CD8-positive, alpha-beta memory T cell (primary cell): ENCODE measurements at regions not wholly inside any gene's neighbourhood (a gene's known extent, or its start where the extent isn't known, plus 50 kb on each side); places are given as distances from the start of the nearest gene placed in this dataset.

Source experiments
- CTCF ChIA-PET: fragments of 350-600 bp; sonication (Branson Sonifier 250); formaldehyde crosslinking; loops from one replicate; lab custom pipeline; 2021; ENCODE audit warnings: antibody characterized with exemption; lab: Charles Lee
- POLR2A ChIA-PET: fragments of 350-600 bp; sonication (Branson Sonifier 250); formaldehyde crosslinking; loops from one replicate; lab custom pipeline; 2021; ENCODE audit warnings: antibody characterized with exemption; lab: Charles Lee
- DNase-seq, 5 donors: peaks; one replicate each; pipeline versions ENCODE4 v3.0.0 to v3.0.0-alpha.2; 2020 to 2022; ENCODE audit warnings: mixed read lengths in 1 of 5
- H3K27ac ChIP-seq: one replicate; pipeline ENCODE4 v1.7.0; 2013; ENCODE audit warnings: low read depth, mild to moderate bottlenecking, low read length, moderate library complexity
- H3K27me3 ChIP-seq: 2 replicates; pipeline ENCODE4 v1.7.0; 2013; ENCODE audit warnings: low read length, mild to moderate bottlenecking; ENCODE audit not compliant: insufficient read depth, poor library complexity, severe bottlenecking
- H3K36me3 ChIP-seq: 2 replicates; pipeline ENCODE4 v1.7.0; 2013; ENCODE audit warnings: mild to moderate bottlenecking, low read length, moderate library complexity; ENCODE audit not compliant: insufficient read depth
- H3K4me1 ChIP-seq: 2 replicates; pipeline ENCODE4 v1.7.0; 2013; ENCODE audit warnings: mild to moderate bottlenecking, low read length, moderate library complexity; ENCODE audit not compliant: insufficient read depth
- H3K4me3 ChIP-seq: 2 replicates; pipeline ENCODE4 v1.7.0; 2013; ENCODE audit warnings: mild to moderate bottlenecking, low read length
- H3K9me3 ChIP-seq: 2 replicates; pipeline ENCODE4 v1.7.0; 2013; ENCODE audit warnings: mild to moderate bottlenecking, low read length
- H3K27ac Mint-ChIP-seq, 8 donors: one replicate each; pipeline ENCODE4 v1.8.0; 2020 to 2021; ENCODE audit warnings: mixed read lengths in 8 of 8, mild to moderate bottlenecking in 6 of 8, inconsistent platforms in 3 of 8, moderate library complexity in 3 of 8
- H3K27me3 Mint-ChIP-seq, 2 donors: one replicate each; pipeline ENCODE4 v1.8.0; 2020 to 2021; ENCODE audit warnings: mixed read lengths in 2 of 2, mild to moderate bottlenecking in 1 of 2, moderate library complexity in 1 of 2
- H3K36me3 Mint-ChIP-seq, 3 donors: one replicate each; pipeline ENCODE4 v1.8.0; 2020 to 2021; ENCODE audit warnings: mixed read lengths in 3 of 3, inconsistent platforms in 1 of 3, mild to moderate bottlenecking in 1 of 3
- H3K4me1 Mint-ChIP-seq, 3 donors: one replicate each; pipeline ENCODE4 v1.8.0; 2020 to 2021; ENCODE audit warnings: mixed read lengths in 3 of 3, inconsistent platforms in 1 of 3, mild to moderate bottlenecking in 1 of 3
- H3K4me3 Mint-ChIP-seq, 7 donors: one replicate each; pipeline ENCODE4 v1.8.0; 2020 to 2021; ENCODE audit warnings: mixed read lengths in 7 of 7, mild to moderate bottlenecking in 6 of 7, moderate library complexity in 4 of 7, inconsistent platforms in 2 of 7
- H3K9me3 Mint-ChIP-seq, 5 donors: one replicate each; pipeline ENCODE4 v1.8.0; 2020 to 2022; ENCODE audit warnings: mixed read lengths in 5 of 5, mild to moderate bottlenecking in 3 of 5, moderate library complexity in 2 of 5, inconsistent platforms in 1 of 5

DNA sequence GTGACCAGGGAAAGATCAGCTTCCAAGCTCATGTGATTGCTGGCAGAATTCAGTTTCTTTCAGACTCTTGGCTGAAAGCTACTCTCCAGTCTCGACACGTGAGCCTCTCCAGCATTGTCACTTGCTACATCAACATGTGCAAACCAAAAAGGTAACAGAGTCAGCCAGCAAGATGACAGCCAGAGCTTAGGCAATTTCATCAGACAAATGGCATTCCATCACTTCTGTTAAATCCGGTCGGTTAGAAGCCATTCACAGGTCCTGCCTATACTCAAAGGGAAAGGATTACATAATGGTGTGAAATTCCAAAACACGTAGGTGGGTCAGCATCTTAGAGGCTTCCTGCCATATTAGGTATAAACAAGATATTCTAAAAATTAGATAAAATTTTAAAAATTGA lies 700.9 kb downstream of the AACS start:
- H3K36me3 Mint-ChIP-seq, result no peaks in the 10 kb centered on the region
- H3K4me3 ChIP-seq, result no peak overlapping the region
- H3K27me3 ChIP-seq, result no peaks in the 10 kb centered on the region
- H3K4me3 Mint-ChIP-seq, result no peak overlapping the region
- no peak overlapping the region for H3K27ac Mint-ChIP-seq
- no peaks in the 10 kb centered on the region for H3K27me3 Mint-ChIP-seq
- no peaks in the 10 kb centered on the region for H3K36me3 ChIP-seq
- ChIA-PET POLR2A (no interaction called here), CTCF (no interaction called here)
- DNase-seq, result no peak
- H3K27ac ChIP-seq, result no peak overlapping the region
- H3K9me3 ChIP-seq, result no peaks in the 10 kb centered on the region
- no peaks in the 10 kb centered on the region for H3K4me1 ChIP-seq
- peaks cover 0 to 6% (median 0%) of the 10 kb centered on the region in 5 donors for H3K9me3 Mint-ChIP-seq
- H3K4me1 Mint-ChIP-seq, result no peaks in the 10 kb centered on the region

DNA sequence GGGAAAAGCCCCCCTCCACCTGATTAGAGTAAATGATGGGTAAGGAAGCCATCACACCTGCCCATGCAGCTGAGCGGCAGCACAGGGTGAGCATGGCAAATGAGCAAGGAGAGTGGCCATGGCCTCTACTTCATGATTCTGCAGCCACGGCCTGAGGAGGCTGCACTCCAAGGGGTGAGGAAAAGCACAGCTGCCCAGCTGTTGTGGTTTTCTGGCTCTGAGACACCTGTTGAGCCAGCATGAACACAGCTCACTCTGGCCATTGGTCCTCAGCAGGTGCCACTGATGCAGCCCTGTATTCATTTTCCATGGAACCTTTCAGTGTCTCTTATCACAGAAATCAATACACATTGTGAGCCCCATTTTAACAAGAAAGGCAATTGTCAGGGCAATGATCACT lies 707.2 kb downstream of the AACS start:
- H3K27me3 Mint-ChIP-seq, result no peaks in the 10 kb centered on the region
- no peak overlapping the region for H3K4me3 Mint-ChIP-seq
- ChIA-PET POLR2A (no interaction called here), CTCF (no interaction called here)
- no peaks in the 10 kb centered on the region for H3K4me1 ChIP-seq
- no peak overlapping the region for H3K27ac Mint-ChIP-seq
- no peaks in the 10 kb centered on the region for H3K36me3 Mint-ChIP-seq
- peaks cover 3 to 9% (median 3%) of the 10 kb centered on the region in 5 donors for H3K9me3 Mint-ChIP-seq
- no peak overlapping the region for H3K27ac ChIP-seq
- H3K36me3 ChIP-seq, result no peaks in the 10 kb centered on the region
- no peaks in the 10 kb centered on the region for H3K4me1 Mint-ChIP-seq
- H3K9me3 ChIP-seq, result no peaks in the 10 kb centered on the region
- no peak for DNase-seq
- no peaks in the 10 kb centered on the region for H3K27me3 ChIP-seq
- no peak overlapping the region for H3K4me3 ChIP-seq

- Histone ChIP-seq H3K9me3 (no peaks in the 10 kb centered on the region), H3K36me3 (no peaks in the 10 kb centered on the region), H3K4me1 (no peaks in the 10 kb centered on the region), H3K27ac (no peak overlapping the region), H3K4me3 (no peak overlapping the region), H3K27me3 (no peaks in the 10 kb centered on the region)
- Mint-ChIP-seq H3K27me3 (no peaks in the 10 kb centered on the region), H3K27ac (no peak overlapping the region), H3K9me3 (peaks cover 3 to 9% (median 3%) of the 10 kb centered on the region in 5 donors), H3K4me3 (no peak overlapping the region), H3K36me3 (no peaks in the 10 kb centered on the region), H3K4me1 (no peaks in the 10 kb centered on the region)
- ChIA-PET POLR2A (no interaction called here), CTCF (no interaction called here)
- DNase-seq, result no peak
These were observed 707.9 kb downstream of the AACS start for GRCh38 chr12:125773033-125773640.

GRCh38 chr12:125775507-125775906 lies 710.3 kb downstream of the AACS start:
- peaks cover 3 to 6% (median 3%) of the 10 kb centered on the region in 5 donors for H3K9me3 Mint-ChIP-seq
- no peaks in the 10 kb centered on the region for H3K9me3 ChIP-seq
- H3K27ac ChIP-seq, result no peak overlapping the region
- POLR2A ChIA-PET, result no interaction called here
- no peak overlapping the region for H3K27ac Mint-ChIP-seq
- CTCF ChIA-PET, result no interaction called here
- no peak for DNase-seq
- no peak overlapping the region for H3K4me3 ChIP-seq
- H3K4me3 Mint-ChIP-seq, result no peak overlapping the region
- no peaks in the 10 kb centered on the region for H3K4me1 Mint-ChIP-seq
- no peaks in the 10 kb centered on the region for H3K27me3 ChIP-seq
- no peaks in the 10 kb centered on the region for H3K36me3 ChIP-seq
- H3K36me3 Mint-ChIP-seq, result no peaks in the 10 kb centered on the region
- no peaks in the 10 kb centered on the region for H3K4me1 ChIP-seq
- no peaks in the 10 kb centered on the region for H3K27me3 Mint-ChIP-seq

DNA sequence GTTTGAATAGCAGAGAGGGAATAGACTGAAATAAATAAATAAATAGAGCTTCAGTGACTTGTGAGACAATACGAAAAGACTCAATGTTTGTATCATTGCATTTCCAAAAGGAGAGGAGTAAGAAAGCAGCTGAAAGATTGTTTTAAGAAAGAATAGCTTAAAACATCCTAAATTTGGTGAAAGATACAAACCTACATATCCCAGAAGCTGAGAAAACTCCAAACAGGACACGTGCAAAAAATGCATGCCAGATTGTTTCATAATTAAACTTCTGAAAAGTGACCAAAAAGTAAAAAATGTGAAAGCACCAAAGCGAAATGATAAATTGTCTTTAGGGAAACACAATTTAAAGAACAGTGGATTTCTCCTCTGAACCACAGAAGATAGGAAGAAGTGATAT lies 711.0 kb downstream of the AACS start:
- ChIA-PET CTCF (no interaction called here), POLR2A (no interaction called here)
- H3K27ac Mint-ChIP-seq, result no peak overlapping the region
- Histone ChIP-seq H3K27ac (no peak overlapping the region), H3K36me3 (no peaks in the 10 kb centered on the region), H3K4me3 (no peak overlapping the region), H3K27me3 (no peaks in the 10 kb centered on the region), H3K4me1 (no peaks in the 10 kb centered on the region), H3K9me3 (no peaks in the 10 kb centered on the region)
- no peak overlapping the region for H3K4me3 Mint-ChIP-seq
- H3K9me3 Mint-ChIP-seq, result peaks cover 3 to 6% (median 3%) of the 10 kb centered on the region in 5 donors
- no peaks in the 10 kb centered on the region for H3K4me1 Mint-ChIP-seq
- no peak for DNase-seq
- H3K27me3 Mint-ChIP-seq, result no peaks in the 10 kb centered on the region
- H3K36me3 Mint-ChIP-seq, result no peaks in the 10 kb centered on the region

- no peak overlapping the region for H3K27ac ChIP-seq
- H3K36me3 ChIP-seq, result no peaks in the 10 kb centered on the region
- no peak overlapping the region for H3K4me3 Mint-ChIP-seq
- no peaks in the 10 kb centered on the region for H3K27me3 ChIP-seq
- H3K4me1 Mint-ChIP-seq, result no peaks in the 10 kb centered on the region
- H3K27me3 Mint-ChIP-seq, result no peaks in the 10 kb centered on the region
- H3K27ac Mint-ChIP-seq, result no peak overlapping the region
- ChIA-PET CTCF (no interaction called here), POLR2A (no interaction called here)
- no peaks in the 10 kb centered on the region for H3K9me3 ChIP-seq
- H3K9me3 Mint-ChIP-seq, result peaks cover 2 to 13% (median 10%) of the 10 kb centered on the region in 5 donors
- no peak for DNase-seq
- no peaks in the 10 kb centered on the region for H3K36me3 Mint-ChIP-seq
- H3K4me3 ChIP-seq, result no peak overlapping the region
- H3K4me1 ChIP-seq, result no peaks in the 10 kb centered on the region
These were observed 720.9 kb downstream of the AACS start for GRCh38 chr12:125786143-125786542.

DNA sequence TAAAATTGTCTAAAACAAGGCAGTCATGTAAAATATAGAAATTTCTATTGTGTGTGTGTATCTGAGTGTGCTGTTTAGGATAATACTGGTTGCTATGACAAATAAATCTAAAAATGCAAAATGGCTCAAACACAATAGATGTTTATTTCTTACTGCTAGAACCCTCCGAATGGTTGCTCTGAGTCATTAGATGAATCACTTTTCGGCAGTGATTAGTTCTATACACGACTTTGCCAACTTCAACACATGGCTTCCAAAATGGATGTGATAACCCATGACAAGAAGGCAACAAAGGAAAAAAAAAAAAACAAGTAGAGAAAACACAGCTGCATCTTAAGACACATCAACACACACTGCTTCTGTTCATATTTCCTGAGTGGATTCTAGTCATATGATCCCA lies 729.2 kb downstream of the AACS start:
- H3K27ac Mint-ChIP-seq, result no peak overlapping the region
- Histone ChIP-seq H3K27ac (no peak overlapping the region), H3K27me3 (no peaks in the 10 kb centered on the region), H3K9me3 (no peaks in the 10 kb centered on the region), H3K4me3 (no peak overlapping the region), H3K36me3 (no peaks in the 10 kb centered on the region), H3K4me1 (no peaks in the 10 kb centered on the region)
- no peak for DNase-seq
- POLR2A ChIA-PET, result no interaction called here
- H3K9me3 Mint-ChIP-seq, result peaks cover 3 to 24% (median 8%) of the 10 kb centered on the region in 5 donors
- no peaks in the 10 kb centered on the region for H3K4me1 Mint-ChIP-seq
- CTCF ChIA-PET, result no interaction called here
- peaks cover 0 to 1% of the 10 kb centered on the region in 2 donors for H3K27me3 Mint-ChIP-seq
- no peak overlapping the region for H3K4me3 Mint-ChIP-seq
- no peaks in the 10 kb centered on the region for H3K36me3 Mint-ChIP-seq

DNA sequence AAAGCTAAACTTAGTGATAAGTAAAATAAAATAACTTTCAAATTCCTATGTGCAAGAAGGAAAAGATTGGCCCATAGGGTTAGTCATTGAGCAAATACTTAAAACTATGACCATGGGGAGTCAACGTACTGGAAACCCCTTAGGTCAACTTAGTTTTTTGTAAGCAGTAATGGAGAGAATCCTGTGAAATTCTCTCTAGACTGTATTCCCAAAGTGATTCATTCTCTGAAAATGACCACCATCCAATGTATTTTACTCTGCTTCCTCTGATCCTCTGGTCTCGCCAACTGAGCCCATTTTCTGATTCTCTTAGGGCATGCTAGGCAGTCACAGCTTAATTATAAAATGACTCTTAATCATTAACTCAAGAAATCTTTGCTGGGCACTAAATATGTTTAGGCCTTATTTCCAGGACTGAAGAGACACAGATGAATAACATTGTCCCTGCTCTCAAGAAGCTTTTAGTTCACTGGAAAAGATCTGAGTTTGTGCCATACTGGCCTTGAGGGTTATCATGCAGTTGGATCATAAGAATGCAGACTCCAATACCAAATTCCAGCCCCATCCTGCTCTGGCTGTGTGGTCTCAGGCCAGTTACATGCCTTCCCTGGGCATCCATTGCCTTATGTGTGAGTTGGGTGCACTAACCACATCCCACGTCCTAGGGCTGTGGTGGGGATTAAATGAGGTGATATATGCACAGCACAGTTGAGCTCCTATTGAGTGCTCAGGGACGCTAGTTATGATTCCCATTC lies 732.4 kb downstream of the AACS start:
- Mint-ChIP-seq H3K36me3 (no peaks in the 10 kb centered on the region), H3K9me3 (peaks cover 3 to 14% (median 5%) of the 10 kb centered on the region in 5 donors), H3K4me1 (no peaks in the 10 kb centered on the region), H3K27me3 (peaks cover 0 to 1% of the 10 kb centered on the region in 2 donors), H3K27ac (no peak overlapping the region), H3K4me3 (no peak overlapping the region)
- no peak overlapping the region for H3K27ac ChIP-seq
- DNase-seq, result no peak
- H3K27me3 ChIP-seq, result no peaks in the 10 kb centered on the region
- ChIA-PET CTCF (no interaction called here), POLR2A (no interaction called here)
- H3K9me3 ChIP-seq, result no peaks in the 10 kb centered on the region
- no peak overlapping the region for H3K4me3 ChIP-seq
- H3K4me1 ChIP-seq, result no peaks in the 10 kb centered on the region
- no peaks in the 10 kb centered on the region for H3K36me3 ChIP-seq
